Head of caudate nucleus (tissue), 42 donors: ENCODE measurements at regions not wholly inside any gene's neighbourhood (a gene's known extent, or its start where the extent isn't known, plus 50 kb on each side); places are given as distances from the start of the nearest gene placed in this dataset.

Source experiments
- DNase-seq, 42 donors: peaks; one replicate each; pipeline versions ENCODE4 v3.0.0 to v3.0.0-alpha.2; 2020 to 2021; ENCODE audit warnings: mixed read lengths in 7 of 42
- intact Hi-C: fragments of 100-400 bp; cut with DNase I; formaldehyde crosslinking; loops from one replicate; pipeline ENCODE4 v1.15.0; 2022

- intact Hi-C loops, result no loop called here
- DNase-seq, result no peak
Measured at GRCh38 chr3:148036331-148036876, 627.2 kb downstream of the ZIC1 start.

- no peak for DNase-seq
- intact Hi-C loops, result no loop called here
Measured at GRCh38 chr3:148042663-148043445, 633.7 kb downstream of the ZIC1 start.

- no peak for DNase-seq
- intact Hi-C loops, result no loop called here
Measured at GRCh38 chr3:148044151-148044550, 635.0 kb downstream of the ZIC1 start.

- no peak for DNase-seq
- intact Hi-C loops, result no loop called here
Measured at GRCh38 chr3:148054999-148055398, 642.7 kb upstream of the AGTR1 start.

- DNase-seq, result no peak
- intact Hi-C loops, result no loop called here
Measured at GRCh38 chr3:148062590-148062989, 635.1 kb upstream of the AGTR1 start.

- DNase-seq, result no peak
Measured at GRCh38 chr3:148066802-148067201, 630.9 kb upstream of the AGTR1 start.

GRCh38 chr3:148068466-148068865, 629.2 kb upstream of the AGTR1 start:
- no peak for DNase-seq
- intact Hi-C loops, result no loop called here

More at GRCh38 chr3:148066802-148067201, 630.9 kb upstream of the AGTR1 start:
- intact Hi-C loops, result no loop called here

GRCh38 chr3:148070041-148070440, 627.7 kb upstream of the AGTR1 start:
- no peak for DNase-seq
- intact Hi-C loops, result loop anchor here (10.0 kb wide), 1 partner anchor 125 kb away; no protein-coding TSS in a partner anchor

- no peak for DNase-seq
- intact Hi-C loops, result loop anchor here (10.0 kb wide), 1 partner anchor 129 kb away; no protein-coding TSS in a partner anchor
Measured at GRCh38 chr3:148073721-148074456, 623.8 kb upstream of the AGTR1 start.

- intact Hi-C loops, result loop anchor here (10.0 kb wide), 1 partner anchor 130 kb away; no protein-coding TSS in a partner anchor
- DNase-seq, result no peak
Measured at GRCh38 chr3:148074946-148075345, 622.8 kb upstream of the AGTR1 start.

- intact Hi-C loops, result loop anchor here (10.0 kb wide), 1 partner anchor 131 kb away; no protein-coding TSS in a partner anchor
- peak in 30 of 42 donors; percentile 6 to 74 (median 44) for DNase-seq
Measured at GRCh38 chr3:148075771-148076716, 621.7 kb upstream of the AGTR1 start.

GRCh38 chr3:148077318-148077923, 620.3 kb upstream of the AGTR1 start:
- intact Hi-C loops, result loop anchor here (10.0 kb wide), 1 partner anchor 133 kb away; no protein-coding TSS in a partner anchor
- no peak for DNase-seq

GRCh38 chr3:148077965-148078364, 619.7 kb upstream of the AGTR1 start:
- no peak for DNase-seq
- intact Hi-C loops, result loop anchor here (10.0 kb wide), 1 partner anchor 133 kb away; no protein-coding TSS in a partner anchor

- no peak for DNase-seq
- intact Hi-C loops, result loop anchor here (10.0 kb wide), 1 partner anchor 134 kb away; no protein-coding TSS in a partner anchor
Measured at GRCh38 chr3:148078658-148079057, 619.0 kb upstream of the AGTR1 start.

GRCh38 chr3:148079370-148079769, 618.3 kb upstream of the AGTR1 start:
- intact Hi-C loops, result loop anchor here (10.0 kb wide), 1 partner anchor 135 kb away; no protein-coding TSS in a partner anchor
- peak in 41 of 42 donors; percentile 21 to 77 (median 54) for DNase-seq

GRCh38 chr3:148081926-148082325, 615.8 kb upstream of the AGTR1 start:
- intact Hi-C loops, result no loop called here
- DNase-seq, result no peak

GRCh38 chr3:148082506-148083280, 615.0 kb upstream of the AGTR1 start:
- intact Hi-C loops, result no loop called here
- no peak for DNase-seq
